Activated CD4-positive, alpha-beta T cell treated with anti-CD3 and anti-CD28 coated beads, Interleukin-2, Interleukin-6, amounts not matched to agents 100 ng/mL and 50 ng/mL, durations not matched to agents 16 hours and 8 hours (primary cell): ENCODE measurements at regions not wholly inside any gene's neighbourhood (a gene's known extent, or its start where the extent isn't known, plus 50 kb on each side); places are given as distances from the start of the nearest gene placed in this dataset.

Source experiments
- DNase-seq: peaks from one replicate; pipeline ENCODE4 v3.0.0-alpha.2; 2020

- DNase-seq = no peak
Observed at GRCh38 chr18:33951031-33951430, 273.7 kb downstream of the NOL4 start.

DNA sequence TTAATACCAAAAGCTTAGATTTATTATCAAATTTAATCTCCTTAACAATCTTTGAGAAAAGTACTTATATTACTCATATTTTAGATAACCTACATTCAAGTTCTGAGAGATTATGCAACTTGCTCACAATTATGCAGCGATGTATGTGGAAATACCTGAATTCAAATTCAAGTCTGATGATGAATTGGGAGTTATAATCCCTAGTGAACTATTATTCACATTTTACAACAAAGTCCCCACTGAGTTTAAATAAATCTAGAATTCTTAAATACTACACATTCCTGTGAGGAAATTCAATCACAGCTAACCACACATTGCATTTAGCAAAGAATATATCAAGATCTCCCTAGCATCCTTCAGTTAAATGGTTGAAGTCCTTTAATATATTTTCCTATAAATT, 278.4 kb downstream of the NOL4 start:
- no peak for DNase-seq

- DNase-seq = no peak
Observed at GRCh38 chr18:33944493-33944892, 280.2 kb downstream of the NOL4 start.

DNA sequence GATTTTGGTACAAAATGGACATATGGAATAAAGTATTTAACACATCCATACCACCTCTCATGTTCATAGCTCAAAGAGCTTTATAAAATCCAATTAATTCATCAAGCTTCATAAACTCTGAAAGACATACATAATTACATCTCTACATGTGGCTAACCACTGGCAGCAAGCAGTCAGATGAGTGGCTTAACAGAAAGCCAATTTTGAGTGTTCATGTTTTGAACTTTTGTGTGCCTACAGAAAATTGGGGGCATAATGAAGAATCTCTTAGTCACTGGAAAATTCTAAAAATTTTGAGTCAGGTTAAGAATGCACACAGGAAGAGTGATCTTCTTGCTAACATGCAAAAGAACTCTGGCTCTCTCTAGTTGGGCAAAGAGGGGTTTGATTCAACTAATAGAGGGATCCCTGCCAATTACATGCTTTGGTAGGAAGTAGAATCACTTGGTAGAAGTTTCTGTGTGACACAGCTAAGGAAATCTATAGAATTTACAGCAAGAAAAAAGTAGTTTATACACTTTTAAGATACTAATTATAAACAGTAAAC, 287.4 kb downstream of the NOL4 start:
- no peak for DNase-seq

- no peak for DNase-seq
Observed at GRCh38 chr18:33934258-33934657, 290.5 kb downstream of the NOL4 start.

DNA sequence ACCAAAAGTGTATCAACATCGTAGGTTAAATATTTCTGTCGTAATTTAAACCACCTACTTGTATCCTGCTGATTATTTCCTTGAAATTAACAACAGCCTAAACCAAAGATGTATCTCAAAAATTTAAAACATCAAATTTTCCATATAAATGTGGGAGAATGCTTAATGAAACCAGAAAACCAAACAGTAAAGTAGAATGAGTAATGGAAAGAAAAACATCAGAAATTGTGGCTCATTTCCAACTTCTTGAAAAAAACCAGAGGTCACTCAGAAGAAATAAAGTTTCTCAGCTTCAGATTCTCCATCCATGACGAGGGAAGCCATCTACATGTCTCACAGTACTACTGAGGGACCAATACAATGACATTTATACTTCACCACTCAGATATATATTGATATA, 296.5 kb downstream of the NOL4 start:
- DNase-seq = no peak

DNA sequence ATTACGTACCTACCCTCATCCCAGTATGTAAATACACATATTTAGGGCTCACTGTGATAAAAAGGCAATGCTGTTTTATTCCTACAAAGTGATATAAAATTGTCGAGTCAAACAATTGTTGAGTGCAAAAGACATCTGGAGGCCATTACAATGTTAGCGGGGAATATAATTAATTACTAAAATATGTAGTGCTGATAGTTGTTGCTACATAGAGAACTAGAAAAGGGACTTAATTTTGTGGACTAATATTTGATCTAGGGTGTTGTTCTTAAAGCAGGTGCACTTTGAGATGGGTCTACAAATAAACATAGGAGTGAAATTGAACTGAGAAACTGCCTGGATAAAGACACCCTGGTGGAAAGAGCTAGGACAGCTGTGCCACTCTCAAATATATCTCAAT, 300.1 kb downstream of the NOL4 start:
- no peak for DNase-seq

GRCh38 chr18:33923980-33924379, 300.7 kb downstream of the NOL4 start:
- DNase-seq = no peak

GRCh38 chr18:33918571-33918970, 306.1 kb downstream of the NOL4 start:
- no peak for DNase-seq

- DNase-seq = no peak
Observed at GRCh38 chr18:33916200-33916599, 308.5 kb downstream of the NOL4 start.

- no peak for DNase-seq
Observed at GRCh38 chr18:33914399-33914798, 310.3 kb downstream of the NOL4 start.

DNA sequence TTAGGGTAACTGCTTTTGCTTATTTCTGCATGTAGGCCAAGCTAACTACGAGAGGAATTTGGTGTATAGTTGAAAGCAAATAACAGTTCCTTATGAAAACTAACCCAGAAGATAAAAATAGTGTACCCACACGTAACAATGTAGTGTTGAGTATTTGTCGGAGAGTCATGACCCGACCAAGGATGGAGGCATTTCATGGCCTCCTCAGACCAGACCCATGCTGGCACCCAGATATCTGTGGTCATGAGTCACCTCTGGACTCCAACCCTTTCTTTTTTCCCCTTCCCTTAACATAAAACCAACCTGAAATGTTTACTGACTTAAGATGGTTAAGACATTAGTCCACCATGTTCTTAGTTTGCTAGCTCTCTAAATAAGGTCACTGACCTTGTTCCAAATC, 318.7 kb downstream of the NOL4 start:
- DNase-seq = no peak

DNA sequence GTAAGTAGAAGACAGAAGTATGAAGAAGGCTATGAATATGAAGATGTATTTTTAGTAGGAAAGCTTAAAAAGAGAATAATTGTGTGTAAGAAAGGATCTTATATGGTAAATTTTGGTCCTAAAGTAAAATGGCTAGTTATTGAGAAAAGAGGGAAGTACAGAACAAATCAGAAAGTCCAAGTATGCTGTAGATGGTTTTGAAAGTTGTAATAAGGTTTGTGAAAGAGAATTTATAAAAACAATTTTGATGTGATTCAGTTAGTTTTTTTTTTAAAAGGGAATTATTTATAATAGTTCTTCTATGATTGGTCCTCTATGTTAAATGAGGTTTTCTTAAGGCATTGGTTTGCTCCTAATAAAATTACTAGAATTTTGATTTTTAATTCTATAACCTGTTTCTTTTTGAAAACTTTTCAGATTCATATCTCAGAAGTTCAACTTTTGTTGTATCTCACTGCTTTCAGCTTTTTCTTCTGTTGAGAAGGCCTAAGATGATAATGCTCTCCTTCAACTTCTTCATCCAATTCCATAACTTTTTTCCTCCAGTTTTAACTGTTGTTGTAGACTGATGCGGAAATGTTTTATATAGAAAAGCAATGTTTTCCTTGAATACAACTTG, 322.7 kb downstream of the NOL4 start:
- DNase-seq = no peak

DNA sequence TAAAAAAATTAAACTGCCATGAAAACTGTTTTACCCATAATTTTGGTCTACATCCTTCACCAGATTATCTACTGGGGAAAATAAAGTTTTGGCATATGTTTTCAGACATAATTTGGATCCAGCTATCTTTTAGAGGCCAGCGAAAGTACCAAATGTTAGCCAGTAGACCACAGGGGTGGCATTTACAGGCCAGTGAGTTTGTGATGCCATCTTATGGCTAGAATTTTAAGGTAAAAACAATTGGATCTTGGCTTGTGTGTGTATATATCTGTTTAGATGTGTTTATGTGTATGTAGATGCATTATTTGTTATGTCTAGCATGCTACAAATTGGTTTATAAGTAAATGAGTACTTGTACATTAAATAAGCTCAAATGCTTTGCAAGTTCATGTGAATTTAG, 322.6 kb downstream of the ASXL3 start:
- no peak for DNase-seq

- DNase-seq = no peak
Observed at GRCh38 chr18:33898427-33898826, 320.4 kb downstream of the ASXL3 start.

DNA sequence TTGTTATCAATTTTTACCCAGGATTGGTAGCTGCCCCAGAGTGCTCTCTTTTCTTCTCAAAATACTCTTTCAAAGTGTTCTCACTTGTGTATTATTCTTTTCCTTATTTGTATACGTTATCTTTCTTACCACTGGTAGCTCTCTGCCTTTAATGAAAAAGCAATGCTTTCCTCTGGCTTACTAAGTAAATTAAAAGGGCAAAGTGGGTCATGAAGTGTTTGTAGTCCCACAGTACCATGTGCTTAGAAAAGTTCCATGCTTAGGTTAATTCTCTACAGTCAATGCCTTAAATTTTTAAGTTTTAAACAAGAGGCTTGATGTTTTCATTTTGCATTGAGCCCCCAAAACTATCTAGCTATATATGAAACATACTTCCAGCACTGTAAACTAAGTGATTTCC, 300.2 kb downstream of the ASXL3 start:
- no peak for DNase-seq

GRCh38 chr18:33875029-33875565, 297.1 kb downstream of the ASXL3 start:
- DNase-seq = no peak

GRCh38 chr18:33873112-33873511, 295.1 kb downstream of the ASXL3 start:
- no peak for DNase-seq

DNA sequence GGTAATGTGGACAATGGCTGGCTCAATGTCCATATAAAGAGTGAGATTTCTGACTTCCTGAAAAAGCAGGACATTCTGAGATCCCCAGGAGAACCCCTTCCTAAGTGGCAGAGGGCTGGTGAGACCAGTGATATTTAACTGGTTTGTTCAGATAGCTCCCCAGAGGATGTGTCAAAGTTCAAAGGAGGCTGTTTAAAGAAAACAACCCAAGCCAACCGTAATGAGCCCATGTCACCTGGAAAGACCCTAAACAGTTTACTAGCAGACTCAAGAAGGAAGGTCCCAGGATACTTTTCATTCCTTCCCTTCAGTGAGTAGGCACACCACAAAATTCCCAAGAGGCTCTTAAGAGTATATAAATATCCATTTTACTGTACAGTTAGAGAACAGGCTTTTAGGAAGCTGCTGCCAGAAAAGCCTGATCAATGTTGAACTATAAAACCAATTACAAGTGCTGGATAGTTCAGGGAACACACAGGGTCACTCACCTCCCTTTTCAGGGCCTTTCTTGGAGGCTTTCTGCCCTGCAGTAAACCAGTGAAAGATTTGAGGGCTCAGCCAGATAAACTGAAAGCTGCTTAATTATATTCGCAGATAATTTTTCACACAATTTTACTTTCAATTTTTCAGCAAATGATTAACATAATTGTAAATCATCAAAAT, 293.5 kb downstream of the ASXL3 start:
- no peak for DNase-seq

- no peak for DNase-seq
Observed at GRCh38 chr18:33870059-33870458, 292.0 kb downstream of the ASXL3 start.

- DNase-seq = no peak
Observed at GRCh38 chr18:33866386-33866785, 288.4 kb downstream of the ASXL3 start.

DNA sequence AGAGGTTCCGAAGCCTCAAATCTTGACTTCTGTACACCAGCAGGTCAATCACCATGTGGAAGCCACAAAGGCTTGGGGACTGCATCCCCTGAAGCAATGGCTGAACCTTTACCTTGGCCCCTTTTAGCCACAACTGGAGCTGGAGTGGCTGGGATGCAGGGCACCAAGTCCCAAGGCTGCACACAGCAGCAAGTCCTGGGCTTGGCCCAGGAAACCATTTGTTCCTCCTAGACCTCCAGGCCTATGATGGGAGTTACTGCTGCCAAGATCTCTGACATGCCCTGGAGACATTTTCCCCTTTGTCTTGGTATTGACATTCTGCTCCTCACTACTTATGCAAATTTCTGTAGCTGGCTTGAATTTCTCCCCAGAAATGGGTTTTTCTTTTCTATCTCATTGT, 285.9 kb downstream of the ASXL3 start:
- DNase-seq = no peak

DNA sequence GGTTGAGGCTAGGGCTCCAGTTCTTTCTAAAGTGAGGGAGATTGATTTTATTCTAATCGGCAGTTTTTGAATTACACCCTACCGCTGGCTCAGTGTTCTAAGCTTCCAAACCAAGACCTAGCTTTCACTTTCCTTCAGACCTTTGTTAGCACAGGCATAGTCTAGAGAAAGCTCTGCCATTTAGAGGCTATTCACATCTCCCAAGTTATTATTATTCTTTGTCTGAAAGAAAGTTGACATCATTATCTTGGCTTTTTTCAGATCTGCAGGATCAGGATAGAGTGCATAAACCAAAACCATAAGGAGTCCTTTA, 276.8 kb downstream of the ASXL3 start:
- DNase-seq = no peak

GRCh38 chr18:33854086-33854826, 276.2 kb downstream of the ASXL3 start:
- DNase-seq = no peak
